ENCODE measurements at regions not wholly inside any gene's neighbourhood (a gene's known extent, or its start where the extent isn't known, plus 50 kb on each side); places are given as distances from the start of the nearest gene placed in this dataset.

- H3K4me1 Mint-ChIP-seq (ENCODE audit: low read depth): peaks cover 4% of the 10 kb centered on the region
- H3K27ac Mint-ChIP-seq: no peak overlapping the region
- DNase-seq (ENCODE audit: low spot score, unreplicated experiment): no peak
- H3K9me3 Mint-ChIP-seq (ENCODE audit: low read depth): peaks cover 11% of the 10 kb centered on the region
- H3K36me3 Mint-ChIP-seq (ENCODE audit: insufficient read depth): no peaks in the 10 kb centered on the region
- no peak overlapping the region for H3K4me3 Mint-ChIP-seq (ENCODE audit: low read depth)
- H3K27me3 Mint-ChIP-seq: no peaks in the 10 kb centered on the region
- no peak for TF ChIP-seq CTCF (IDR thresholded peaks at IDR 0.05; ENCODE audit: unreplicated experiment)
Measured at GRCh38 chr15:46708226-46708625, 1009.1 kb upstream of the SEMA6D start.

- no peaks in the 10 kb centered on the region for H3K27me3 Mint-ChIP-seq
- H3K9me3 Mint-ChIP-seq (ENCODE audit: low read depth): peaks cover 11% of the 10 kb centered on the region
- DNase-seq (ENCODE audit: low spot score, unreplicated experiment): no peak
- no peak overlapping the region for H3K27ac Mint-ChIP-seq
- no peak for TF ChIP-seq CTCF (IDR thresholded peaks at IDR 0.05; ENCODE audit: unreplicated experiment)
- H3K4me1 Mint-ChIP-seq (ENCODE audit: low read depth): peaks cover 4% of the 10 kb centered on the region
- no peaks in the 10 kb centered on the region for H3K36me3 Mint-ChIP-seq (ENCODE audit: insufficient read depth)
- H3K4me3 Mint-ChIP-seq (ENCODE audit: low read depth): no peak overlapping the region
Measured at GRCh38 chr15:46709460-46710083, 1007.7 kb upstream of the SEMA6D start.

- H3K4me1 Mint-ChIP-seq (ENCODE audit: low read depth): peaks cover 7% of the 10 kb centered on the region
- no peaks in the 10 kb centered on the region for H3K36me3 Mint-ChIP-seq (ENCODE audit: insufficient read depth)
- DNase-seq (ENCODE audit: low spot score, unreplicated experiment): no peak
- H3K27ac Mint-ChIP-seq: no peak overlapping the region
- no peak for TF ChIP-seq CTCF (IDR thresholded peaks at IDR 0.05; ENCODE audit: unreplicated experiment)
- H3K27me3 Mint-ChIP-seq: no peaks in the 10 kb centered on the region
- H3K9me3 Mint-ChIP-seq (ENCODE audit: low read depth): peaks cover 7% of the 10 kb centered on the region
- no peak overlapping the region for H3K4me3 Mint-ChIP-seq (ENCODE audit: low read depth)
Measured at GRCh38 chr15:46710401-46710960, 1006.8 kb upstream of the SEMA6D start.

GRCh38 chr15:46713045-46713444, 1004.3 kb upstream of the SEMA6D start:
- Mint-ChIP-seq H3K27me3 (no peaks in the 10 kb centered on the region), H3K27ac (no peak overlapping the region), H3K4me1 (ENCODE audit: low read depth) (peaks cover 7% of the 10 kb centered on the region), H3K36me3 (ENCODE audit: insufficient read depth) (no peaks in the 10 kb centered on the region), H3K4me3 (ENCODE audit: low read depth) (no peak overlapping the region), H3K9me3 (ENCODE audit: low read depth) (peaks cover 2% of the 10 kb centered on the region)
- no peak for TF ChIP-seq CTCF (IDR thresholded peaks at IDR 0.05; ENCODE audit: unreplicated experiment)
- DNase-seq (ENCODE audit: low spot score, unreplicated experiment): no peak

- no peaks in the 10 kb centered on the region for H3K36me3 Mint-ChIP-seq (ENCODE audit: insufficient read depth)
Measured at GRCh38 chr15:46714950-46715349, 1002.4 kb upstream of the SEMA6D start.

More at GRCh38 chr15:46714950-46715349, 1002.4 kb upstream of the SEMA6D start:
- no peak for DNase-seq (ENCODE audit: low spot score, unreplicated experiment)
- H3K27ac Mint-ChIP-seq: no peak overlapping the region
- peaks cover 3% of the 10 kb centered on the region for H3K4me1 Mint-ChIP-seq (ENCODE audit: low read depth)
- no peak overlapping the region for H3K4me3 Mint-ChIP-seq (ENCODE audit: low read depth)
- TF ChIP-seq CTCF (IDR thresholded peaks at IDR 0.05; ENCODE audit: unreplicated experiment): no peak
- no peaks in the 10 kb centered on the region for H3K27me3 Mint-ChIP-seq
- no peaks in the 10 kb centered on the region for H3K9me3 Mint-ChIP-seq (ENCODE audit: low read depth)

All from progenitor cell of endocrine pancreas (in vitro differentiated cells).